GM23338 (cell line): ENCODE measurements at regions not wholly inside any gene's neighbourhood (a gene's known extent, or its start where the extent isn't known, plus 50 kb on each side); places are given as distances from the start of the nearest gene placed in this dataset.

Experiments
- ATAC-seq: fragments of 200-7000 bp; cut with Tn5 transposase; 3 replicates; pipeline ENCODE4 v1.9.1; 2020
- DNase-seq: peaks from one replicate; pipeline ENCODE4 v3.0.0-alpha.2; 2015; ENCODE audit warnings: low spot score
- H2AFZ ChIP-seq: fragments of 200-600 bp; sonication (generic); 2 replicates; pipeline ENCODE4 v1.8.0; 2016; ENCODE audit warnings: antibody characterized with exemption, mild to moderate bottlenecking, moderate library complexity
- H3F3A ChIP-seq: fragments of 200-600 bp; sonication (generic); replicated peaks from 2 replicates; pipeline ENCODE4 v1.8.0; 2017; ENCODE audit warnings: antibody characterized with exemption, mixed run types, low read depth
- H3K27ac ChIP-seq: fragments of 200-600 bp; sonication (generic); 2 replicates; pipeline ENCODE4 v1.6.1; 2016; ENCODE audit warnings: low read depth
- H3K27me3 ChIP-seq: fragments of 200-600 bp; sonication (generic); 2 replicates; pipeline ENCODE4 v1.8.0; 2016; ENCODE audit warnings: mild to moderate bottlenecking, mixed run types, moderate library complexity; ENCODE audit not compliant: insufficient read depth
- H3K36me3 ChIP-seq: fragments of 200-600 bp; sonication (generic); 2 replicates; pipeline ENCODE4 v1.8.0; 2016; ENCODE audit warnings: mild to moderate bottlenecking; ENCODE audit not compliant: insufficient read depth
- H3K4me1 ChIP-seq: fragments of 200-600 bp; sonication (generic); 2 replicates; pipeline ENCODE4 v1.8.0; 2016; ENCODE audit warnings: mild to moderate bottlenecking, moderate library complexity; ENCODE audit not compliant: insufficient read depth
- H3K4me2 ChIP-seq: fragments of 200-600 bp; sonication (generic); 2 replicates; pipeline ENCODE4 v1.7.1; 2017; ENCODE audit warnings: mixed run types
- H3K4me3 ChIP-seq: fragments of 200-600 bp; sonication (generic); 2 replicates; pipeline ENCODE4 v1.6.1; 2016; ENCODE audit warnings: mixed run types
- H3K79me2 ChIP-seq: fragments of 200-600 bp; sonication (generic); replicated peaks from 2 replicates; pipeline ENCODE4 v1.8.0; 2017; ENCODE audit warnings: mild to moderate bottlenecking; ENCODE audit not compliant: insufficient read depth
- H3K9me2 ChIP-seq: fragments of 200-600 bp; sonication (generic); 2 replicates; pipeline ENCODE4 v1.8.0; 2017; ENCODE audit not compliant: insufficient read depth
- H4K20me1 ChIP-seq: fragments of 200-600 bp; sonication (generic); replicated peaks from 2 replicates; pipeline ENCODE4 v1.8.0; 2017; ENCODE audit warnings: mild to moderate bottlenecking; ENCODE audit not compliant: insufficient read depth
- H3K27ac Mint-ChIP-seq: 2 replicates; pipeline ENCODE4 v1.8.0; 2020; ENCODE audit warnings: inconsistent platforms, mild to moderate bottlenecking, moderate library complexity, mixed read lengths
- H3K27me3 Mint-ChIP-seq: 3 replicates; pipeline ENCODE4 v1.8.0; 2022; ENCODE audit warnings: low read depth, mild to moderate bottlenecking, moderate library complexity, mixed read lengths, inconsistent platforms; ENCODE audit not compliant: insufficient read depth, poor library complexity
- H3K36me3 Mint-ChIP-seq: 3 replicates; pipeline ENCODE4 v1.8.0; 2021; ENCODE audit warnings: low read depth, mild to moderate bottlenecking, inconsistent platforms, moderate library complexity, mixed read lengths
- H3K4me1 Mint-ChIP-seq: 3 replicates; pipeline ENCODE4 v1.8.0; 2020; ENCODE audit warnings: mild to moderate bottlenecking, inconsistent platforms, mixed read lengths
- H3K4me3 Mint-ChIP-seq: 3 replicates; pipeline ENCODE4 v1.8.0; 2021; ENCODE audit warnings: moderate library complexity, mild to moderate bottlenecking, inconsistent platforms, mixed read lengths
- H3K9me3 Mint-ChIP-seq: 3 replicates; pipeline ENCODE4 v1.8.0; 2020; ENCODE audit warnings: moderate library complexity, mild to moderate bottlenecking, inconsistent platforms, mixed read lengths
- CREB1 ChIP-seq: fragments of 250-450 bp; sonication (Bioruptor Pico); IDR thresholded peaks from 2 replicates; pipeline ENCODE4 v1.5.0; 2020; ENCODE audit warnings: low read depth, mild to moderate bottlenecking, moderate library complexity
- CTCF ChIP-seq, 2 experiments: fragments of 200-600 bp in 1 of 2; sonication (generic) in 1 of 2; conservative IDR thresholded peaks; 2 replicates each; pipeline versions ENCODE4 v1.5.1 to v1.6.1; 2016 to 2017; ENCODE audit warnings: antibody characterized with exemption in 2 of 2, low read depth in 2 of 2, mild to moderate bottlenecking in 2 of 2, moderate library complexity in 1 of 2
- EZH2 ChIP-seq: fragments of 200-600 bp; sonication (generic); IDR thresholded peaks from one replicate; pipeline ENCODE4 v1.8.0; 2017; ENCODE audit warnings: antibody characterized with exemption, mild to moderate bottlenecking, low read depth; ENCODE audit not compliant: unreplicated experiment
- EZH2phosphoT487 ChIP-seq: fragments of 200-600 bp; sonication (generic); IDR thresholded peaks from one replicate; pipeline ENCODE4 v1.8.1; 2018; ENCODE audit warnings: antibody characterized with exemption; ENCODE audit not compliant: unreplicated experiment
- JUNB ChIP-seq: IDR thresholded peaks from one replicate; pipeline ENCODE4 v1.6.1; 2016; ENCODE audit warnings: antibody characterized with exemption; ENCODE audit not compliant: unreplicated experiment
- NANOG ChIP-seq: IDR thresholded peaks from 2 replicates; pipeline ENCODE4 v1.6.1; 2016; ENCODE audit warnings: antibody characterized with exemption, borderline replicate concordance
- POLR2AphosphoS5 ChIP-seq: IDR thresholded peaks from 2 replicates; pipeline ENCODE4 v1.6.1; 2016; ENCODE audit warnings: antibody characterized with exemption, low read depth
- REST ChIP-seq: IDR thresholded peaks from one replicate; pipeline ENCODE4 v1.6.1; 2018; ENCODE audit warnings: antibody characterized with exemption; ENCODE audit not compliant: unreplicated experiment
- STAT1 ChIP-seq: IDR thresholded peaks from one replicate; pipeline ENCODE4 v1.6.1; 2016; ENCODE audit warnings: antibody characterized with exemption; ENCODE audit not compliant: unreplicated experiment
- ZNF331 ChIP-seq: fragments of 250-450 bp; sonication (Bioruptor Pico); IDR thresholded peaks from 2 replicates; pipeline ENCODE4 v1.5.0; 2020; ENCODE audit warnings: low read depth, mild to moderate bottlenecking, moderate library complexity

GRCh38 chr3:188084752-188085583, 69.0 kb upstream of the LPP start:
- Mint-ChIP-seq H3K9me3 (peaks cover 4% of the 10 kb centered on the region; the same call in 2 of the 3 replicates), H3K27me3 (no peaks in the 10 kb centered on the region), H3K27ac (no peak overlapping the region), H3K4me1 (peaks cover 19% of the 10 kb centered on the region), H3K36me3 (no peaks in the 10 kb centered on the region), H3K4me3 (no peak overlapping the region)
- no peak overlapping the region for H3K4me3 ChIP-seq
- peak; percentile 87 for ATAC-seq
- H3K4me1 ChIP-seq = no peaks in the 10 kb centered on the region
- H2AFZ ChIP-seq = peak overlapping the region; percentile 74
- TF ChIP-seq CREB1 (CRISPR knock-in tag) (no peak), POLR2AphosphoS5 (no peak), EZH2phosphoT487 (no peak), STAT1 (no peak), JUNB (no peak), CTCF (conservative IDR thresholded peaks at IDR 0.05; ENCODE audit: low read depth in 2 of 2) (no peak), ZNF331 (CRISPR knock-in tag) (no peak)
- no peaks in the 10 kb centered on the region for H3K79me2 ChIP-seq
- no peak overlapping the region for H3K27ac ChIP-seq
- H3K4me2 ChIP-seq = no peak overlapping the region
- H3F3A ChIP-seq = no peaks in the 10 kb centered on the region
- H3K9me2 ChIP-seq = 0 out of 2 replicates have a peak, but pooled peaks cover 4% of the 10 kb centered on the region
- no peaks in the 10 kb centered on the region for H3K36me3 ChIP-seq
- DNase-seq = peak; percentile 5
- no peaks in the 10 kb centered on the region for H4K20me1 ChIP-seq
- no peaks in the 10 kb centered on the region for H3K27me3 ChIP-seq

- Histone ChIP-seq H3K79me2 (no peaks in the 10 kb centered on the region), H3K4me1 (no peaks in the 10 kb centered on the region), H3K4me2 (no peak overlapping the region), H4K20me1 (no peaks in the 10 kb centered on the region), H3K9me2 (0 out of 2 replicates have a peak, but pooled peaks cover 4% of the 10 kb centered on the region), H3K4me3 (no peak overlapping the region), H2AFZ (peak overlapping the region; percentile 74), H3K36me3 (no peaks in the 10 kb centered on the region), H3K27ac (no peak overlapping the region), H3K27me3 (no peaks in the 10 kb centered on the region), H3F3A (no peaks in the 10 kb centered on the region)
- no peak for DNase-seq
- no peaks in the 10 kb centered on the region for H3K9me3 Mint-ChIP-seq
- ATAC-seq = no peak
- H3K27ac Mint-ChIP-seq = no peak overlapping the region; the same call in 1 of the 2 replicates
- H3K27me3 Mint-ChIP-seq = no peaks in the 10 kb centered on the region
- H3K4me1 Mint-ChIP-seq = peaks cover 19% of the 10 kb centered on the region
- TF ChIP-seq STAT1 (no peak), EZH2 (no peak), REST (no peak), NANOG (no peak), POLR2AphosphoS5 (no peak), CREB1 (CRISPR knock-in tag) (no peak)
- no peak overlapping the region for H3K4me3 Mint-ChIP-seq
- H3K36me3 Mint-ChIP-seq = no peaks in the 10 kb centered on the region
These were observed 68.1 kb upstream of the LPP start for GRCh38 chr3:188085584-188086560.
